ENCODE measurements at regions not wholly inside any gene's neighbourhood (a gene's known extent, or its start where the extent isn't known, plus 50 kb on each side); places are given as distances from the start of the nearest gene placed in this dataset.

GRCh38 chr7:68265258-68265657 is 1268.6 kb downstream of the TYW1 start:
- TF ChIP-seq FOXP2 (optimal IDR thresholded peaks at IDR 0.05; ENCODE audit: borderline replicate concordance, extremely low read depth, extremely low read length, insufficient read depth): no peak

- TF ChIP-seq POLR2AphosphoS5 (IDR thresholded peaks at IDR 0.05; ENCODE audit: low read depth, low read length): no peak
- TF ChIP-seq TAF1 (IDR thresholded peaks at IDR 0.05; ENCODE audit: borderline replicate concordance, insufficient read depth, low read length): no peak
- TF ChIP-seq, protein P1, sequence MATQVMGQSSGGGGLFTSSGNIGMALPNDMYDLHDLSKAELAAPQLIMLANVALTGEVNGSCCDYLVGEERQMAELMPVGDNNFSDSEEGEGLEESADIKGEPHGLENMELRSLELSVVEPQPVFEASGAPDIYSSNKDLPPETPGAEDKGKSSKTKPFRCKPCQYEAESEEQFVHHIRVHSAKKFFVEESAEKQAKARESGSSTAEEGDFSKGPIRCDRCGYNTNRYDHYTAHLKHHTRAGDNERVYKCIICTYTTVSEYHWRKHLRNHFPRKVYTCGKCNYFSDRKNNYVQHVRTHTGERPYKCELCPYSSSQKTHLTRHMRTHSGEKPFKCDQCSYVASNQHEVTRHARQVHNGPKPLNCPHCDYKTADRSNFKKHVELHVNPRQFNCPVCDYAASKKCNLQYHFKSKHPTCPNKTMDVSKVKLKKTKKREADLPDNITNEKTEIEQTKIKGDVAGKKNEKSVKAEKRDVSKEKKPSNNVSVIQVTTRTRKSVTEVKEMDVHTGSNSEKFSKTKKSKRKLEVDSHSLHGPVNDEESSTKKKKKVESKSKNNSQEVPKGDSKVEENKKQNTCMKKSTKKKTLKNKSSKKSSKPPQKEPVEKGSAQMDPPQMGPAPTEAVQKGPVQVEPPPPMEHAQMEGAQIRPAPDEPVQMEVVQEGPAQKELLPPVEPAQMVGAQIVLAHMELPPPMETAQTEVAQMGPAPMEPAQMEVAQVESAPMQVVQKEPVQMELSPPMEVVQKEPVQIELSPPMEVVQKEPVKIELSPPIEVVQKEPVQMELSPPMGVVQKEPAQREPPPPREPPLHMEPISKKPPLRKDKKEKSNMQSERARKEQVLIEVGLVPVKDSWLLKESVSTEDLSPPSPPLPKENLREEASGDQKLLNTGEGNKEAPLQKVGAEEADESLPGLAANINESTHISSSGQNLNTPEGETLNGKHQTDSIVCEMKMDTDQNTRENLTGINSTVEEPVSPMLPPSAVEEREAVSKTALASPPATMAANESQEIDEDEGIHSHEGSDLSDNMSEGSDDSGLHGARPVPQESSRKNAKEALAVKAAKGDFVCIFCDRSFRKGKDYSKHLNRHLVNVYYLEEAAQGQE (IDR thresholded peaks at IDR 0.05; ENCODE audit: insufficient read depth in 1 of 2, low read depth in 2 of 2, low read length in 2 of 2): no peak
- TF ChIP-seq FOXP2 (optimal IDR thresholded peaks at IDR 0.05; ENCODE audit: borderline replicate concordance, extremely low read depth, extremely low read length, insufficient read depth): no peak
- no peak for TF ChIP-seq SIN3A (IDR thresholded peaks at IDR 0.05; ENCODE audit: borderline replicate concordance, insufficient read depth, low read length)
These were observed 1269.5 kb downstream of the TYW1 start for GRCh38 chr7:68266004-68266579.

- TF ChIP-seq FOXP2 (optimal IDR thresholded peaks at IDR 0.05; ENCODE audit: borderline replicate concordance, extremely low read depth, extremely low read length, insufficient read depth) (no peak), POLR2AphosphoS5 (IDR thresholded peaks at IDR 0.05; ENCODE audit: low read depth, low read length) (no peak), SIN3A (IDR thresholded peaks at IDR 0.05; ENCODE audit: borderline replicate concordance, insufficient read depth, low read length) (no peak), TAF1 (IDR thresholded peaks at IDR 0.05; ENCODE audit: borderline replicate concordance, insufficient read depth, low read length) (no peak)
- TF ChIP-seq, protein P1 (IDR thresholded peaks at IDR 0.05; ENCODE audit: insufficient read depth in 1 of 2, low read depth in 2 of 2, low read length in 2 of 2): no peak
These were observed 1270.9 kb downstream of the TYW1 start for GRCh38 chr7:68267486-68267885.

- TF ChIP-seq SIN3A (IDR thresholded peaks at IDR 0.05; ENCODE audit: borderline replicate concordance, insufficient read depth, low read length): no peak
- TF ChIP-seq, protein P1 (IDR thresholded peaks at IDR 0.05; ENCODE audit: insufficient read depth in 1 of 2, low read depth in 2 of 2, low read length in 2 of 2): no peak
- no peak for TF ChIP-seq TAF1 (IDR thresholded peaks at IDR 0.05; ENCODE audit: borderline replicate concordance, insufficient read depth, low read length)
- no peak for TF ChIP-seq POLR2AphosphoS5 (IDR thresholded peaks at IDR 0.05; ENCODE audit: low read depth, low read length)
- TF ChIP-seq FOXP2 (optimal IDR thresholded peaks at IDR 0.05; ENCODE audit: borderline replicate concordance, extremely low read depth, extremely low read length, insufficient read depth): no peak
These were observed 1272.8 kb downstream of the TYW1 start for GRCh38 chr7:68269405-68269804.

DNA sequence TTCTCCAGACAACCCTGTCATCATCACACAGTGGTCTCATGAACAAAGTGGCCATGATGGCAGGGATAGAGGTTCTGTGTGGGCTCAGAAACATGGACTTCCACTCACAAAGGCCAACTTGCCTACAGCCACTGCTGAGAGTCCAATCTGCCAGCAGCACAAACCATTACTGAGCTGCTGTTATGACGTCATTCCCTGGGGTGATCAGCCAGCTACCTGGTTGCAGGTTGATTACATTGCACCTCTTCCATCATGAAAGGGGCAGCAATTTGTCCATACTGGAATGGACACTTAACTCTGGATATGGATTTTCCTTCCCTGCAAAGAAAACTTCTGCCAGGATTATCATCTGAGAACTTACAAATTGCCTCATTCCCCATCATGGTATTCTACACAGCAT is 1275.9 kb downstream of the TYW1 start:
- TF ChIP-seq SIN3A (IDR thresholded peaks at IDR 0.05; ENCODE audit: borderline replicate concordance, insufficient read depth, low read length): no peak
- no peak for TF ChIP-seq POLR2AphosphoS5 (IDR thresholded peaks at IDR 0.05; ENCODE audit: low read depth, low read length)
- TF ChIP-seq, protein P1 (IDR thresholded peaks at IDR 0.05; ENCODE audit: insufficient read depth in 1 of 2, low read depth in 2 of 2, low read length in 2 of 2): no peak
- TF ChIP-seq TAF1 (IDR thresholded peaks at IDR 0.05; ENCODE audit: borderline replicate concordance, insufficient read depth, low read length): no peak
- no peak for TF ChIP-seq FOXP2 (optimal IDR thresholded peaks at IDR 0.05; ENCODE audit: borderline replicate concordance, extremely low read depth, extremely low read length, insufficient read depth)

All from PFSK-1 (cell line).